Osteoblast (primary cell): ENCODE measurements at regions not wholly inside any gene's neighbourhood (a gene's known extent, or its start where the extent isn't known, plus 50 kb on each side); places are given as distances from the start of the nearest gene placed in this dataset.

Experiments used
- DNase-seq: peaks from one replicate; pipeline ENCODE4 v3.0.0; 2011; ENCODE audit warnings: low spot score, mixed read lengths; ENCODE audit not compliant: insufficient read length; ENCODE audit errors: missing footprints
- H2AFZ ChIP-seq: 2 replicates; pipeline ENCODE4 v1.6.0; 2011; ENCODE audit warnings: mild to moderate bottlenecking, low read length
- H3K27ac ChIP-seq: 2 replicates; pipeline ENCODE4 v1.5.1; 2011; ENCODE audit warnings: mild to moderate bottlenecking, low read depth, low read length, moderate library complexity
- H3K27me3 ChIP-seq: 2 replicates; pipeline ENCODE4 v1.6.0; 2012; ENCODE audit warnings: mild to moderate bottlenecking, control low read depth, inconsistent platforms, low read length, moderate library complexity; ENCODE audit not compliant: insufficient read depth
- H3K36me3 ChIP-seq: 2 replicates; pipeline ENCODE4 v1.5.1; 2011; ENCODE audit warnings: mild to moderate bottlenecking, low read length, control low read depth, moderate library complexity; ENCODE audit not compliant: insufficient read depth
- H3K4me1 ChIP-seq: 2 replicates; pipeline ENCODE4 v1.5.1; 2011; ENCODE audit warnings: mild to moderate bottlenecking, low read length, control low read depth, moderate library complexity; ENCODE audit not compliant: insufficient read depth
- H3K4me2 ChIP-seq: 2 replicates; pipeline ENCODE4 v1.6.0; 2011; ENCODE audit warnings: mild to moderate bottlenecking, low read length; ENCODE audit not compliant: insufficient read depth
- H3K4me3 ChIP-seq: fragments of 200-600 bp; sonication (generic); 3 replicates; pipeline ENCODE4 v1.5.1; 2012; ENCODE audit warnings: mild to moderate bottlenecking, low read length, inconsistent platforms; ENCODE audit not compliant: insufficient read depth
- H3K79me2 ChIP-seq: 2 replicates; pipeline ENCODE4 v1.6.0; 2012; ENCODE audit warnings: mild to moderate bottlenecking, low read length, control low read depth, inconsistent platforms; ENCODE audit not compliant: insufficient read depth
- H3K9me3 ChIP-seq: 2 replicates; pipeline ENCODE4 v1.5.1; 2011; ENCODE audit warnings: low read depth, low read length, control low read depth
- H4K20me1 ChIP-seq: 2 replicates; pipeline ENCODE4 v1.6.0; 2012; ENCODE audit warnings: mild to moderate bottlenecking, low read length, control low read depth; ENCODE audit not compliant: insufficient read depth
- TF ChIP-seq, protein P1 (sequence below): IDR thresholded peaks from 2 replicates; pipeline ENCODE4 v1.5.1; 2011; ENCODE audit warnings: mild to moderate bottlenecking, low read depth, low read length, moderate library complexity; ENCODE audit errors: extremely low read depth

DNA sequence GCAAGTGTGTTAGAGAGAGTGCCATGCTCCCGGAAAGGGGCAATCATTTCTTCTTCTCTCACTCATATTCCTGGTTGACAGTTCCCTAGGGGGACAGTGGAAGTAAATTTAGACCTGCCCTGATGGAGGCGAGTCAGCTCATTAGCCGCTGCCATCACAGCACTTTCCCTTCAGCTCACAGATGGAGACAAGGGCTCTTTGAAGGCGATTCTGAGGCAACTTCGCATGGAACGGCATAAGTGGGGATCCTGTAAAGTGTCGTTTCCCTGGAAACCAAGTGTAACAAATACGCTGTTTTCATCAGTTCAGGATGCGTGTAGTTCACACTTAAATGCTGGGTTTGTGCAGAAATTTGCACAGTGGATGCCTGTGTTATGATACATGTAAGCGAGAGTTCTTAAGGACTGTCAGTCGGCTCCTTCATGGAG lies 114.5 kb upstream of the TMPRSS15 start:
- no peaks in the 10 kb centered on the region for H3K4me1 ChIP-seq
- H4K20me1 ChIP-seq, result no peaks in the 10 kb centered on the region
- peaks cover 3% of the 10 kb centered on the region for H3K9me3 ChIP-seq
- TF ChIP-seq, protein P1, sequence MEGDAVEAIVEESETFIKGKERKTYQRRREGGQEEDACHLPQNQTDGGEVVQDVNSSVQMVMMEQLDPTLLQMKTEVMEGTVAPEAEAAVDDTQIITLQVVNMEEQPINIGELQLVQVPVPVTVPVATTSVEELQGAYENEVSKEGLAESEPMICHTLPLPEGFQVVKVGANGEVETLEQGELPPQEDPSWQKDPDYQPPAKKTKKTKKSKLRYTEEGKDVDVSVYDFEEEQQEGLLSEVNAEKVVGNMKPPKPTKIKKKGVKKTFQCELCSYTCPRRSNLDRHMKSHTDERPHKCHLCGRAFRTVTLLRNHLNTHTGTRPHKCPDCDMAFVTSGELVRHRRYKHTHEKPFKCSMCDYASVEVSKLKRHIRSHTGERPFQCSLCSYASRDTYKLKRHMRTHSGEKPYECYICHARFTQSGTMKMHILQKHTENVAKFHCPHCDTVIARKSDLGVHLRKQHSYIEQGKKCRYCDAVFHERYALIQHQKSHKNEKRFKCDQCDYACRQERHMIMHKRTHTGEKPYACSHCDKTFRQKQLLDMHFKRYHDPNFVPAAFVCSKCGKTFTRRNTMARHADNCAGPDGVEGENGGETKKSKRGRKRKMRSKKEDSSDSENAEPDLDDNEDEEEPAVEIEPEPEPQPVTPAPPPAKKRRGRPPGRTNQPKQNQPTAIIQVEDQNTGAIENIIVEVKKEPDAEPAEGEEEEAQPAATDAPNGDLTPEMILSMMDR, result no peak
- no peak overlapping the region for H3K4me3 ChIP-seq
- H2AFZ ChIP-seq, result no peak overlapping the region
- H3K27me3 ChIP-seq, result no peaks in the 10 kb centered on the region
- DNase-seq, result no peak
- H3K79me2 ChIP-seq, result no peaks in the 10 kb centered on the region
- no peak overlapping the region for H3K4me2 ChIP-seq
- no peak overlapping the region for H3K27ac ChIP-seq
- H3K36me3 ChIP-seq, result no peaks in the 10 kb centered on the region

DNA sequence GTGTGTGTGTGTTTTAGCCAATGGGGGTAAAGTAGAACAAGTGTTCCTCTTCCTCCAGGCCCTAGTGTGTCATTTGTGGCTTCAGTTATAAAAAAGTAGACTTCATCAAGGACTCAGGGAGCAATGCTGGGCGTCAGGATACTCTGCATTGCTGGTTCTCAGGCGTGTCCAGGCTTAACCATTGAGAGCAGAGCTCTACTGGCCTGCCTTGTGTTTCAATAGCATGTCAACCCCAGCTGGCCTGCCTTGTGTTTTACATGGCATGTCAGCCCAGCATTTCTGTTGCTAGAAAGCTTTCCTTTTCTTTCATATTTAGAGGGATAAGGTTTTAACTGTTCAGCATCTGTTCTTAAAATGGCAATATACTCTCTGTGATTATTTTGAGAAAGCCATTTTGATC lies 117.6 kb upstream of the TMPRSS15 start:
- Histone ChIP-seq H3K79me2 (no peaks in the 10 kb centered on the region), H3K36me3 (no peaks in the 10 kb centered on the region), H3K9me3 (peaks cover 3% of the 10 kb centered on the region), H2AFZ (no peak overlapping the region), H3K4me2 (no peak overlapping the region), H3K27ac (no peak overlapping the region), H3K4me1 (no peaks in the 10 kb centered on the region), H3K27me3 (no peaks in the 10 kb centered on the region), H3K4me3 (no peak overlapping the region), H4K20me1 (no peaks in the 10 kb centered on the region)
- no peak for DNase-seq
- TF ChIP-seq, protein P1, result no peak

DNA sequence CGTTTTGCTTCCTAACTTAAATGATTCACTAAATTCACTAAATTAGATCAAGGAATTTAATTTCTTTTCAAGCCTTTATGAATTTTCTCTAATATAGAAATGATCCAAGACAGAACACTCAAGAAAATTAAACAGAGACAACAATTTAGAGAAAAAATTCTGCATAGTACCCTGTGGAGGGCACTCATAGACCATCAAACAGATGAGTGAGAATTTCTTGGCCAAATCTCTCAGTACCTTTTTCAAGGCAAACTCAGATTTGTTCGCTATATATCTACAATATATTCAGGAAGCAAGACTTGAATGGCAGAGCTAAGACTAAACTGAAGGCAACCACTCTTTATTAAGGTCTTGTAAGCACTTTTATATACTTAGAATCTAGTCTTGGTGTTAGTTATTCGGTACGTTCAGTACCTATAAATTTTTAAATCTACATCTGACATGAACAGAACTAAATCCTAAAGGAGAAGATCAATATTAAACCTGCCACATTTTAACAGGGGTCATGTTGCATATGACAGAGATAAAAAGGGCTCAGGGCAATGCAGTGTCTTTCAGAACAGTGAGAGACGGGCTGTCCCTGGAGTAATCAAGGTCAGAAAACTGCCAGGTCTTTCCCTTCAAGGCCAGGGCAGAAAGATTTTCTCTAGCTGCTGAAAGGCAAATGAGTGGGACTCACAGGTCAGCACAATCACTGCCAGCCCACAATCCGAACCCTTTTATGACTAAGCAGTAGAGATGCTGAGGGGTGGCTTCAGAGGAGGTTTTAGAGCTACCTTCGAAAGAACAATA lies 118.8 kb upstream of the TMPRSS15 start:
- no peak for DNase-seq
- Histone ChIP-seq H3K27me3 (no peaks in the 10 kb centered on the region), H3K4me1 (no peaks in the 10 kb centered on the region), H3K79me2 (no peaks in the 10 kb centered on the region), H4K20me1 (no peaks in the 10 kb centered on the region), H3K4me3 (no peak overlapping the region), H3K27ac (no peak overlapping the region), H3K36me3 (no peaks in the 10 kb centered on the region), H2AFZ (no peak overlapping the region), H3K4me2 (no peak overlapping the region), H3K9me3 (peaks cover 3% of the 10 kb centered on the region)
- TF ChIP-seq, protein P1, result no peak

DNA sequence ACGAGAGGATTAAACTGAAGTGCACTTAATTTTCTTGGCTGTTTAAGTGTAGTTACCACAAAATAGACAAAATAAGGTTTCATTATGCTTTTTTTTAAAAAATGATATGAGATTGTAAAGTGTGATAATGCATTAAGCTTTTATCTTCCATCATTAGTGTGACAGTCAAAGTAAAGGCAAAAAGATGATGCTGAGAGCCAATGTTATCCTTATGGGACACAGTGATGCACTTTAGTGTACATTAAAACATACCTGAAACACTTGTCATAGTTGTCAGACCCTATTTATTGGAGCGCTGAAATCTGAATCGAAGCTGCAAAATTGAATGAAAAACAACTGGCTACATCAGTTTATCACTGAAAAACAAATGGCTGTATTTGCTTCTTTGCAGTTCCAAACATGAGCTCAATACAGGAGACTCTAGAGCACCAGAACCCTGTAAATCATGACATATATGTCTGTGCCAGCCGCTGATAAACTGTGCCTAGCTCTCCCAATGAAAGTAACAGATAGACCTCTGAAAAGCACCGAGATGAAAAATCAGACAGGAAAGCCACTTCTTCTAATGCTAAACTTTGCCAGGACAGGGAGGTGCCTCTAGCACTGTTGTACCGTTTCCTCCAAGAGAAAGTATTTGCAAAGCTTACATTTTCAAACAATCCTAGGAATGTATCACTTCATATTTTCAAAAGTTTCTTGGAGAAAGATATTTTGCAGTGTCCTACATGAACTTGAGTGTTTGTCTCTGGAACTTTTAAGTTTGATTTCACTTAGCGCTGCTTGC lies 120.7 kb upstream of the TMPRSS15 start:
- Histone ChIP-seq H4K20me1 (no peaks in the 10 kb centered on the region), H3K4me1 (no peaks in the 10 kb centered on the region), H3K79me2 (no peaks in the 10 kb centered on the region), H3K9me3 (no peaks in the 10 kb centered on the region), H3K4me2 (no peak overlapping the region), H2AFZ (no peak overlapping the region), H3K27ac (no peak overlapping the region), H3K4me3 (no peak overlapping the region), H3K27me3 (no peaks in the 10 kb centered on the region), H3K36me3 (no peaks in the 10 kb centered on the region)
- no peak for DNase-seq
- TF ChIP-seq, protein P1, result no peak
